Mucosa of descending colon (tissue), 3 donors: ENCODE measurements at regions not wholly inside any gene's neighbourhood (a gene's known extent, or its start where the extent isn't known, plus 50 kb on each side); places are given as distances from the start of the nearest gene placed in this dataset.
"Not testable (repeated sequence)": the region's sequence is repeated elsewhere in the genome, so short reads cannot be mapped to it uniquely, and the experiment has no call there.

Experiments
- ATAC-seq: fragments of 200-7000 bp; cut with Tn5 transposase; one replicate; pipeline ENCODE4 v1.9.1; 2020; ENCODE audit warnings: mild to moderate bottlenecking, moderate library complexity
- DNase-seq, 3 donors: peaks; one replicate each; pipeline ENCODE4 v3.0.0-alpha.2; 2020
- H3K36me3 ChIP-seq: fragments of 200-600 bp; one replicate; pipeline ENCODE4 v1.8.0; 2021; ENCODE audit warnings: low read depth, mild to moderate bottlenecking
- H3K4me1 ChIP-seq: fragments of 200-600 bp; one replicate; pipeline ENCODE4 v1.8.0; 2021; ENCODE audit warnings: low read depth, mild to moderate bottlenecking
- H3K4me3 ChIP-seq: fragments of 200-600 bp; one replicate; pipeline ENCODE4 v1.8.0; 2021; ENCODE audit warnings: mild to moderate bottlenecking
- H3K9me3 ChIP-seq: fragments of 200-600 bp; one replicate; pipeline ENCODE4 v1.8.0; 2021; ENCODE audit warnings: mild to moderate bottlenecking
- intact Hi-C, 2 donors: fragments of 100-400 bp; cut with DNase I in 1 of 2; cut with micrococcal nuclease in 1 of 2; formaldehyde crosslinking; loops; one replicate each; pipeline versions ENCODE4 v1.11.0 to v1.11.1; 2022; cut with DNase I, micrococcal nuclease
- TF ChIP-seq, protein P1 (sequence below): fragments of 200-600 bp; IDR thresholded peaks from one replicate; pipeline ENCODE4 v1.8.0; 2022; ENCODE audit warnings: antibody characterized with exemption, mild to moderate bottlenecking
- donor health status: DM: no; HTN: no; CAD: no; lungs with moderate emphysema.
- donor health status: DM: no; HTN: no; CAD: no.
- donor health status: DM: no; HTN: yes; CAD: no.

GRCh38 chr6:16028966-16029365 lies 99.9 kb upstream of the MYLIP start:
- ATAC-seq, result no peak
- H3K4me1 ChIP-seq, result no peaks in the 10 kb centered on the region
- H3K9me3 ChIP-seq, result no peaks in the 10 kb centered on the region
- no peak overlapping the region for H3K4me3 ChIP-seq
- TF ChIP-seq, protein P1, sequence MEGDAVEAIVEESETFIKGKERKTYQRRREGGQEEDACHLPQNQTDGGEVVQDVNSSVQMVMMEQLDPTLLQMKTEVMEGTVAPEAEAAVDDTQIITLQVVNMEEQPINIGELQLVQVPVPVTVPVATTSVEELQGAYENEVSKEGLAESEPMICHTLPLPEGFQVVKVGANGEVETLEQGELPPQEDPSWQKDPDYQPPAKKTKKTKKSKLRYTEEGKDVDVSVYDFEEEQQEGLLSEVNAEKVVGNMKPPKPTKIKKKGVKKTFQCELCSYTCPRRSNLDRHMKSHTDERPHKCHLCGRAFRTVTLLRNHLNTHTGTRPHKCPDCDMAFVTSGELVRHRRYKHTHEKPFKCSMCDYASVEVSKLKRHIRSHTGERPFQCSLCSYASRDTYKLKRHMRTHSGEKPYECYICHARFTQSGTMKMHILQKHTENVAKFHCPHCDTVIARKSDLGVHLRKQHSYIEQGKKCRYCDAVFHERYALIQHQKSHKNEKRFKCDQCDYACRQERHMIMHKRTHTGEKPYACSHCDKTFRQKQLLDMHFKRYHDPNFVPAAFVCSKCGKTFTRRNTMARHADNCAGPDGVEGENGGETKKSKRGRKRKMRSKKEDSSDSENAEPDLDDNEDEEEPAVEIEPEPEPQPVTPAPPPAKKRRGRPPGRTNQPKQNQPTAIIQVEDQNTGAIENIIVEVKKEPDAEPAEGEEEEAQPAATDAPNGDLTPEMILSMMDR, result no peak
- intact Hi-C loops, result no loop called here
- H3K36me3 ChIP-seq, result no peaks in the 10 kb centered on the region
- no peak for DNase-seq

GRCh38 chr6:16020259-16020658 lies 108.6 kb upstream of the MYLIP start:
- no peak for ATAC-seq
- Histone ChIP-seq H3K4me1 (no peaks in the 10 kb centered on the region), H3K9me3 (no peaks in the 10 kb centered on the region), H3K36me3 (no peaks in the 10 kb centered on the region), H3K4me3 (no peak overlapping the region)
- TF ChIP-seq, protein P1, result no peak
- DNase-seq, result no peak
- intact Hi-C loops, result no loop called here

DNA sequence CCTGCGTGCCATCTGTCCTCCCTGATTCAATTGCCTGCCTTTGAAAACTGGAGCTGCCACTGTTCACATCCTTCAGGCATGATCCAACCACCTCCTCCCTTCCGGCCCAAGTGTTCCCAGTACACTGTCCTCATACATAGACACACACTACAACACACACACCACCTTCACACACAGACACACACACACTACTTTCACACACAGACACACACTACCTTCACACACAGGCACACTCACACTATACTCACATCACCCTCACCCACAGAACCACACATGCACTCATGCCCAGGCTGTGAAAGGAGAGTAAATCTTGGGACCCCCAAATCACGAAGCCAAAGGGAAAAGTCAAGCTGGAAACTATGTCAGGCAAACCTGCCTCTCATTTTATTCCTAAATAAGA lies 109.4 kb upstream of the MYLIP start:
- intact Hi-C loops, result no loop called here
- Histone ChIP-seq H3K36me3 (no peaks in the 10 kb centered on the region), H3K4me1 (no peaks in the 10 kb centered on the region), H3K9me3 (no peaks in the 10 kb centered on the region), H3K4me3 (no peak overlapping the region)
- DNase-seq (no peak), ATAC-seq (no peak)
- TF ChIP-seq, protein P1, result no peak

- DNase-seq (no peak), ATAC-seq (no peak)
- no peak overlapping the region for H3K4me3 ChIP-seq
- intact Hi-C loops, result no loop called here
- TF ChIP-seq, protein P1, result no peak
- no peaks in the 10 kb centered on the region for H3K9me3 ChIP-seq
- H3K36me3 ChIP-seq, result no peaks in the 10 kb centered on the region
- H3K4me1 ChIP-seq, result no peaks in the 10 kb centered on the region
These were observed 110.3 kb upstream of the MYLIP start for GRCh38 chr6:16018626-16019025.

DNA sequence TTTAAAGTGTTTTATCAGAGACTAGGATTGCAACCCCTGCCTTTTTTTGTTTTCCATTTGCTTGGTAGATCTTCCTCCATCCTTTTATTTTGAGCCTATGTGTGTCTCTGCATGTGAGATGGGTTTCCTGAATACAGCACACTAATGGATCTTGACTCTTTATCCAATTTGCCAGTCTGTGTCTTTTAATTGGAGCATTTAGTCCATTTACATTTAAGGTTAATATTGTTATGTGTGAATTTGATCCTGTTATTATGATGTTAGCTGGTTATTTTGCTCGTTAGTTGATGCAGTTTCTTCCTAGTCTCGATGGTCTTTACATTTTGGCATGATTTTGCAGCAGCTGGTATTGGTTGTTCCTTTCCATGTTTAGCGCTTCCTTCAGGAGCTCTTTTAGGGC lies 114.6 kb upstream of the MYLIP start:
- H3K4me3 ChIP-seq, H3K4me1 ChIP-seq, H3K36me3 ChIP-seq, intact Hi-C loops, H3K9me3 ChIP-seq, ATAC-seq, DNase-seq: not testable (repeated sequence)

DNA sequence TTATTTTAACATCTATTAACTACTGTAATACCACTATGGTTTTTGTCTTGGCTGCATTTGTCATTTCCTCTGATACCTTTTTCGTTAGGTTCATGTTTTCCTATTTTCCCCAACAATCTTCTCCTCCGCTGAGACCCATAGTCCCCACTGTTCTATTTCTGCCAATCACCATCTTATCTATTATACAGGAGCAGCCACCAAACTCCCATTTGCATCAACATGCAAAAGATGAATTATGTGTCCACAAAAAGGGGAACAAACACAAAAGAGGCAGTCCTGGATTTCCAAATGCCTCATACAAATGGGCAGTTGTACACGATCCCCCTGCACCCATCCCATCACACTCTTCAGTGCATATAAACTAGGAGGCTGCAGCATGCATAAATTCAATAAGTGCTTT lies 121.7 kb upstream of the MYLIP start:
- DNase-seq (no peak), ATAC-seq (no peak)
- TF ChIP-seq, protein P1, result no peak
- Histone ChIP-seq H3K36me3 (no peaks in the 10 kb centered on the region), H3K4me3 (no peak overlapping the region), H3K9me3 (no peaks in the 10 kb centered on the region), H3K4me1 (no peaks in the 10 kb centered on the region)
- intact Hi-C loops, result no loop called here
